SK-N-MC (cell line): ENCODE measurements at regions not wholly inside any gene's neighbourhood (a gene's known extent, or its start where the extent isn't known, plus 50 kb on each side); places are given as distances from the start of the nearest gene placed in this dataset.

Experiments used
- EZH2 ChIP-seq: fragments of 200-600 bp; sonication (generic); IDR thresholded peaks from one replicate; pipeline ENCODE4 v1.6.1; 2017; ENCODE audit warnings: antibody characterized with exemption
- FOXP2 ChIP-seq: optimal IDR thresholded peaks from 2 replicates; pipeline ENCODE3; 2011; ENCODE audit warnings: mild to moderate bottlenecking, moderate library complexity; ENCODE audit not compliant: insufficient read depth; ENCODE audit errors: extremely low read length, control extremely low read depth
- POLR2AphosphoS5 ChIP-seq: IDR thresholded peaks from 2 replicates; pipeline ENCODE4 v1.6.1; 2012; ENCODE audit warnings: mild to moderate bottlenecking, low read depth, low read length, borderline replicate concordance

- TF ChIP-seq POLR2AphosphoS5: no peak
- no peak for TF ChIP-seq EZH2
- no peak for TF ChIP-seq FOXP2
Observed at GRCh38 chr1:30225357-30225756, 498.0 kb downstream of the MATN1 start.
